Nephron progenitor cell (in vitro differentiated cells): ENCODE measurements at regions not wholly inside any gene's neighbourhood (a gene's known extent, or its start where the extent isn't known, plus 50 kb on each side); places are given as distances from the start of the nearest gene placed in this dataset.

Source experiments
- DNase-seq: peaks from one replicate; pipeline ENCODE4 v3.0.0; 2021
- H3K27ac Mint-ChIP-seq: 2 replicates; pipeline ENCODE4 v1.8.0; 2021; ENCODE audit warnings: mild to moderate bottlenecking, moderate library complexity, mixed read lengths
- H3K27me3 Mint-ChIP-seq: 2 replicates; pipeline ENCODE4 v1.8.0; 2021; ENCODE audit warnings: mild to moderate bottlenecking, low read depth, mixed read lengths; ENCODE audit not compliant: poor library complexity
- H3K36me3 Mint-ChIP-seq: 2 replicates; pipeline ENCODE4 v1.8.0; 2021; ENCODE audit warnings: low read depth, mixed read lengths
- H3K4me1 Mint-ChIP-seq: 2 replicates; pipeline ENCODE4 v1.8.0; 2021; ENCODE audit warnings: mixed read lengths
- H3K4me3 Mint-ChIP-seq: 2 replicates; pipeline ENCODE4 v1.8.0; 2021; ENCODE audit warnings: mild to moderate bottlenecking, moderate library complexity, mixed read lengths
- H3K9me3 Mint-ChIP-seq: 2 replicates; pipeline ENCODE4 v1.8.0; 2021; ENCODE audit warnings: mild to moderate bottlenecking, moderate library complexity, mixed read lengths
- TF ChIP-seq, protein P1 (sequence below): fragments of 200-600 bp; sonication (generic); IDR thresholded peaks from 2 replicates; pipeline ENCODE4 v1.5.0; 2021; ENCODE audit warnings: antibody characterized with exemption

GRCh38 chr2:187718092-187718491 lies 163.9 kb upstream of the TFPI start:
- Mint-ChIP-seq H3K4me1 (no peaks in the 10 kb centered on the region), H3K9me3 (no peaks in the 10 kb centered on the region), H3K27ac (no peak overlapping the region), H3K4me3 (no peak overlapping the region), H3K27me3 (peaks cover 4% of the 10 kb centered on the region), H3K36me3 (no peaks in the 10 kb centered on the region)
- no peak for DNase-seq
- TF ChIP-seq, protein P1, sequence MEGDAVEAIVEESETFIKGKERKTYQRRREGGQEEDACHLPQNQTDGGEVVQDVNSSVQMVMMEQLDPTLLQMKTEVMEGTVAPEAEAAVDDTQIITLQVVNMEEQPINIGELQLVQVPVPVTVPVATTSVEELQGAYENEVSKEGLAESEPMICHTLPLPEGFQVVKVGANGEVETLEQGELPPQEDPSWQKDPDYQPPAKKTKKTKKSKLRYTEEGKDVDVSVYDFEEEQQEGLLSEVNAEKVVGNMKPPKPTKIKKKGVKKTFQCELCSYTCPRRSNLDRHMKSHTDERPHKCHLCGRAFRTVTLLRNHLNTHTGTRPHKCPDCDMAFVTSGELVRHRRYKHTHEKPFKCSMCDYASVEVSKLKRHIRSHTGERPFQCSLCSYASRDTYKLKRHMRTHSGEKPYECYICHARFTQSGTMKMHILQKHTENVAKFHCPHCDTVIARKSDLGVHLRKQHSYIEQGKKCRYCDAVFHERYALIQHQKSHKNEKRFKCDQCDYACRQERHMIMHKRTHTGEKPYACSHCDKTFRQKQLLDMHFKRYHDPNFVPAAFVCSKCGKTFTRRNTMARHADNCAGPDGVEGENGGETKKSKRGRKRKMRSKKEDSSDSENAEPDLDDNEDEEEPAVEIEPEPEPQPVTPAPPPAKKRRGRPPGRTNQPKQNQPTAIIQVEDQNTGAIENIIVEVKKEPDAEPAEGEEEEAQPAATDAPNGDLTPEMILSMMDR: no peak

DNA sequence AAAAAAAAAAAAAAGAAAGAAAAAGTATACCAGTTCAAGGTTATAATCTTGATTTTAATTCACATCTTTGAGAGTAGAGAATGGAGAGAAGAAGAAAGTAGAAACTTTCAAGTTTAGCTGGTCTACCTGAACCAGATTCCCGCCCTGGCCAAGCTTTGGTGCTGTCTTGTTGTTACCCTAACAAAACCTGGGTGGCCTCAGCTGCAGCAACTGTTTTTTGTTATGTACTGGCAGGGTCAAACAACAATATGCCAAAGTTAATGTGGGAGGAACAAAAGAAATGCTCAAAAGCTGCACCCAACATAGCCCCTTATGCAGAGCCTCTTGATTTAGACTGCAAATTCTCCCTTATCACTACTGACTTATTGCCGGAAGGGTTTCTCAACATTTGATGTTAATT lies 165.3 kb upstream of the TFPI start:
- Mint-ChIP-seq H3K4me1 (no peaks in the 10 kb centered on the region), H3K27me3 (peaks cover 4% of the 10 kb centered on the region), H3K4me3 (no peak overlapping the region), H3K27ac (no peak overlapping the region), H3K36me3 (no peaks in the 10 kb centered on the region), H3K9me3 (no peaks in the 10 kb centered on the region)
- no peak for DNase-seq
- TF ChIP-seq, protein P1: no peak

- H3K27ac Mint-ChIP-seq: no peak overlapping the region
- H3K9me3 Mint-ChIP-seq: peaks cover 5% of the 10 kb centered on the region
- no peak for DNase-seq
- H3K4me3 Mint-ChIP-seq: no peak overlapping the region
- TF ChIP-seq, protein P1: no peak
- no peaks in the 10 kb centered on the region for H3K36me3 Mint-ChIP-seq
- H3K4me1 Mint-ChIP-seq: no peaks in the 10 kb centered on the region
- H3K27me3 Mint-ChIP-seq: no peaks in the 10 kb centered on the region
Observed at GRCh38 chr2:187748958-187749357, 194.7 kb upstream of the TFPI start.

- no peak for DNase-seq
- TF ChIP-seq, protein P1: no peak
- peaks cover 5% of the 10 kb centered on the region for H3K9me3 Mint-ChIP-seq
- H3K36me3 Mint-ChIP-seq: no peaks in the 10 kb centered on the region
- no peaks in the 10 kb centered on the region for H3K27me3 Mint-ChIP-seq
- no peaks in the 10 kb centered on the region for H3K4me1 Mint-ChIP-seq
- no peak overlapping the region for H3K27ac Mint-ChIP-seq
- H3K4me3 Mint-ChIP-seq: no peak overlapping the region
Observed at GRCh38 chr2:187749804-187750431, 195.7 kb upstream of the TFPI start.

- no peak overlapping the region for H3K4me3 Mint-ChIP-seq
- H3K27ac Mint-ChIP-seq: peak overlapping the region; percentile 43
- H3K27me3 Mint-ChIP-seq: peaks cover 4% of the 10 kb centered on the region
- TF ChIP-seq, protein P1: no peak
- no peak for DNase-seq
- no peaks in the 10 kb centered on the region for H3K9me3 Mint-ChIP-seq
- H3K4me1 Mint-ChIP-seq: no peaks in the 10 kb centered on the region
- H3K36me3 Mint-ChIP-seq: no peaks in the 10 kb centered on the region
Observed at GRCh38 chr2:187768995-187769394, 214.8 kb upstream of the TFPI start.

GRCh38 chr2:187769437-187769836 lies 215.2 kb upstream of the TFPI start:
- TF ChIP-seq, protein P1: no peak
- Mint-ChIP-seq H3K9me3 (no peaks in the 10 kb centered on the region), H3K27ac (no peak overlapping the region), H3K4me1 (no peaks in the 10 kb centered on the region), H3K4me3 (no peak overlapping the region), H3K36me3 (no peaks in the 10 kb centered on the region), H3K27me3 (peaks cover 4% of the 10 kb centered on the region)
- DNase-seq: no peak
